HG02981 (cell line): ENCODE measurements at regions not wholly inside any gene's neighbourhood (a gene's known extent, or its start where the extent isn't known, plus 50 kb on each side); places are given as distances from the start of the nearest gene placed in this dataset.
A peak's percentile ranks its signal among the peaks of the same experiment; 100 is the strongest.

Source experiments
- ATAC-seq: cut with Tn5 transposase; IDR thresholded peaks from one replicate; pipeline ENCODE4 v1.9.1; 2021; ENCODE audit warnings: mild to moderate bottlenecking, moderate library complexity; ENCODE audit not compliant: unreplicated experiment

DNA sequence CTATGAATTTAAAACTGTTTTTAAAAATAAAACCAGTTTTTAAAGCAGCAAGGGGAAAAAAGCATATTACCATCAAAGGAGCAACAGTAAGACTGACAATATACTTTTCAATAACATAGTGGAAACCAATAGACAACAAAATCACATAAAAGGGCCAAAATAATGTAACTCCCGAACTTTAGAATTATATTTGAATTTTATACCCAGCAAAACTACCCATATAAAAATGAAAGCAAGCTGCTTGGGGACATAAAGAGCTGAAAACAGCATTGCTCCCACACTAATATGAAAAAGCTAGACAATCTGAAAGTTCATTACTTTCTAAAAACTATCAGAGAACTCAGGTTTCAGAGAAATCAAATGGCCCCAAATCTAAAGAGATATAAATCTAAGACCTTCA lies 199.4 kb upstream of the ARID1B start:
- ATAC-seq: no peak

DNA sequence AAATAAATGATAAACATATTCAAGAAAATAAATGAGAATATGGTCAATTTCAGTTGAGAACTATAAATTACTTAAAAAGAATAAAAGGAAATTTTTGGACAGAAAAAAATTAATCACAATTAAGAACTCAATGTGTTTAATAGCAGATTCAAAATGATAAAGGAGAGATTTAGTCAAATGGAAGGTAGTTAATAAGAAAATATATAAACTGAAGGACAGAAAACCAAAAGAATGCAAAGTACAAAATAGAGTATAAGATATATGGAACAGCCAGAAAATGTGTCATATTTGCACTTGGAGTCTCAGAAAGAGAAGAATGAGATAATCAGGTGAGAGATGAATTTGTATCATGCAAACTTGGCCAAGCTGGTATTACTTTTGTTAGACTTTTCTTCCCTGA lies 201.8 kb upstream of the ARID1B start:
- ATAC-seq: no peak

DNA sequence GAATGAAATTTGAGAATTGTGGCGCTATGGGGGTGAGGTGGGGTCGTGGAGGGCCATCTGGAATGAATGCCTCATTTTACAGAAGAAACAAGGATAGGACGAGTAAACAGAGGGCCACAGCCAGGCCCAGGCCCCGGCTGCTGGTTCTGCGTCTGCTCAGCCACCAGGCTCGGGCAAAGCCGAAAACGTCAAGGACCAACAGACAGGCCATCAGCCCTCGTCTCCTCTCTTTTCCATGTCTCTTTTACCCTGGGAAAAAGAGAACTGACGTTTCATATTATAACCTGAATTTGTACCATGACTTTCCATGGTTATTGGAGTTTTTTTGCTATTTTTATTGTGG lies 212.4 kb upstream of the ARID1B start:
- ATAC-seq: no peak

DNA sequence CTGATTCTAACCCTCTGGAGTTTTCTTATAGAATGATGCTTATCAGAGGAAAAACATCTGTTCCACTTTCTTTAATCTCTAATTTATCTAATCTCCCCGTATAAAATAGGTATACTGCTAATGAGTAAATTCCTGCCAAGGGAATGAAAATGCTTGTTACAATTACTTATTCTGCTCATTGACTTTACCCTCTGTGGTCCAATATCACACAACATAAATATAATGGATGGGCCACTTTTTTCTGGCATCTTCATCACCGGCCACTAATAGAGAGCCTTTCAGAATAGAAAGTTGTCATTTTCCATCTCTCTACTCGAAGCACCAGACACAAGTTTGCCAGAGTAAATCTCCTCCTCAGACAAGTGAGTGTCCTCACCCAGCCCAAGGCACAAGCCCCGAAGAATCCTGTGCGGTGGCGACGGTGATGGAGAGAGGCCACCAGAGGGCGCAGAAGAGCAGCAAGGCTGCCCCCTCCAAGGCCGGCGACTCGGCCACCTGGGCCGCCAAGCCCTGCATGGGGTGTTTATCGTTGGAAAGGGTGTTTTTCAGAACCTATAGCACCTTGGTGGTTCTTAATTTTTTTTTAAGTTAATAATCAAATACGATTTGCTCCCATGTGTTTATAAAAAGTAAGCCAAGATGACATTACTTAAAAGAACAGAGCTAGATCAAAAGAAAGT lies 212.9 kb upstream of the ARID1B start:
- ATAC-seq: peak; percentile 90

DNA sequence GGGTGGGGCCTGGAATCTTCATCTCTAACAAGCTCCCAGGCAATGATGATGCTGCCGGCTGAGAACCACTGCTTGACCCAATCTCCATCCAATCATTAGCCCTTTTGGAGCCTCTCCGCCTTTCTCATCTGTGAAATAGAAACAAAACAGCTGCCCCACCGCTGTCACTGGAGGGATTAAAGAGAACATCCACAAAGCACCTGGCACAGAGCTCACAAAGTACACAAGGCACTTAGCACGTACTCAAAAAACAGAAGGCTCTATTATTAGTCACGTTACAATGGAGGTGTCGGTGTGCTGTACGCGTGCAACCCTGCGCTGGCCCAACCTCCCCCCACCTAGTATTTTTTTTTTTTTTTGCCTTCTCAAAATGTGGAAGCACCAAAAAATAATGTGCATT lies 213.5 kb upstream of the ARID1B start:
- no peak for ATAC-seq

DNA sequence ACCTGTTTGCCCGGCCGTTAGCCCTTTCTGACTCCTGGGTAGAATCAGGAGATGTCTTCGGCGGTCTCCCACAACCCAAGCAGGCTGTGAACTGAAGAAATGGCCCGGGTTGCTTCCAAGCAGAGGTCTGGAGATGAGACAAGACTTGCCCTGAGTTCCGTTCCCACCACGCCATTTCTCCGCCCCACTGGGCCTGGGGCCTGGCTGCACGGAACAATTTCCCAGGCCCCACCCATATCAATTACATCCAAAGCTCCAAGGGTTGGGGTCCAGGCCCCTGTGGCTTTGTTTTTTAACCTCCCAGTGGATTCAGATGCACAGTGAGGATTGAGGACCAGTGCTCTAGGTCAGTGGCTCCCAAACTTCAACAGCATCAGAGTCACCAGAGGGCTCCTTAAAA lies 214.5 kb upstream of the ARID1B start:
- ATAC-seq: no peak

DNA sequence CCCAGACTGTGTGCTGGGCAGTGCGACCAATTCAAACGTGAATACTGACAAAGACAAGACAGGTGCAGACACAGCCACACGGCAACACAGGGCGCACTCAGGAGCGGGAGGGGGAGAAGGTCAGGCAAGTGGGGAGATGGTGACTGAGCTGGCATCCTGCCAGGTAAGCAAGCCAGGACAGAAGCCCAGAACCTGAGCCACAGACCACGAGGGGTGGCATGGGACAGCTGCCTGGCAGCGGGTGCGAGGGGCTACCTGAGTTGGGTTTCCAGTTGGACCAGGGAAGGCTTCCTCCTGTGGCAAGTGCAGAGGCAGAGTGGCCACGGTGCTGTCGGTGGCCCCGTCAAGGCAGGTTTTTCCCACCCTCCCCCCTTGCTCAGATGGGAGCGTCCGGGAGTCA lies 215.2 kb upstream of the ARID1B start:
- no peak for ATAC-seq

DNA sequence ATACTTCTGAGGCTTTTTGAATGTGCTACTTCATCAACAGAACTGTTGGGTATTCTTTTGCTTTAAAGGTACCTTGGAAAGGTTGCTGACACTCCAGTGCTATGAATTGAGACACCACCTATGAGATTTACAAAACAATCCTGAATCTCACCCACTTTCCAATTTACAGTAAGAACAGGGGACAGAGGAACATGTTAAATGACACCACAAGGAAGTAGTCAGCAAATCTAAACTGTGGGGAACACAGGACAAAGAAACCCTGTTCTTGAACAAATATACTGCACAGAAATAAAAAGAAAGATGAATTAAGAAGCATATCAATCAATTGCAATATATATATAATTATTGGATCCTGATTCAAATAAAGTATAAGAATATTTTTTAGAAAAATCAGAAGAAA lies 216.7 kb upstream of the ARID1B start:
- ATAC-seq: no peak

DNA sequence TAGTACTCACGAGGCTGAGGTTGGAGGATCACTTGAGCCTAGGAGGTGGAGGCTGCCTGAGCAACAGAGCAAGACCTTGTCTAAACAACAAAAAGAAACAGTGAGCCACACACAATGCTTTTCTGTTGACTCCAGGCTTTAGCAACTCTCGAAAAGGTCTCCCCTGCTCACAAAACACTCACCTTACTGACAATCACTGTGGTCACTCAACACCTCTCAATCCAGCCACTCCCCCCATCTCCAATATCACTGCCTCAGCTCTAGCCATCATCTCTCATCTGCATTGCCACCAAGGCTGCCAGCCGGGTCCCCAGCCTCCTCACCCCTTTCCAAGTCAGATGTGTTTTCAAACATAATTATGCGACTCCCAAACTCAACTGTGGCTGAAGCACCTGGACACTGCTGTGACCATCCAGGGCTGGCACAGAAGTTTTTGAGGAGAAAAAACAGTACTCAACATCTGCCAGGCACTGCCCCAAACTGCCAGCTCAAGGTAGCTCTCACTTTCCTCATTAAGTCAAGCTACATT lies 218.0 kb upstream of the ARID1B start:
- no peak for ATAC-seq

DNA sequence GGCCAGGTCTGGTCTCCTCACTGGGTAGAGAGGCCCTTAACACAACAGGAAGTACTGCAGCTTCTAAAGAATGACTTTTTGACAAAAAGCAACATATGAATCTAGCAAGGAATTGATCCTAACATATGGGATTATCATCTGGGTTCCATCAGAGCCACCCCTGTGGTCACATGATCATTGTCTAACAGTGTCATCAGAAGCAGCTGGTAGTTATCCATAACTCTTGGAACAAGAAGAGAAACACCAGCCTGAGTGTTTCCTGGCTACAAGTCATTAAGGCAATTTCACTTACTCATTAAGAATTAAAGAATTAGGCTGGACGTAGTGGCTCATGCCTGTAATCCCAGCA lies 219.3 kb upstream of the ARID1B start:
- ATAC-seq: no peak

DNA sequence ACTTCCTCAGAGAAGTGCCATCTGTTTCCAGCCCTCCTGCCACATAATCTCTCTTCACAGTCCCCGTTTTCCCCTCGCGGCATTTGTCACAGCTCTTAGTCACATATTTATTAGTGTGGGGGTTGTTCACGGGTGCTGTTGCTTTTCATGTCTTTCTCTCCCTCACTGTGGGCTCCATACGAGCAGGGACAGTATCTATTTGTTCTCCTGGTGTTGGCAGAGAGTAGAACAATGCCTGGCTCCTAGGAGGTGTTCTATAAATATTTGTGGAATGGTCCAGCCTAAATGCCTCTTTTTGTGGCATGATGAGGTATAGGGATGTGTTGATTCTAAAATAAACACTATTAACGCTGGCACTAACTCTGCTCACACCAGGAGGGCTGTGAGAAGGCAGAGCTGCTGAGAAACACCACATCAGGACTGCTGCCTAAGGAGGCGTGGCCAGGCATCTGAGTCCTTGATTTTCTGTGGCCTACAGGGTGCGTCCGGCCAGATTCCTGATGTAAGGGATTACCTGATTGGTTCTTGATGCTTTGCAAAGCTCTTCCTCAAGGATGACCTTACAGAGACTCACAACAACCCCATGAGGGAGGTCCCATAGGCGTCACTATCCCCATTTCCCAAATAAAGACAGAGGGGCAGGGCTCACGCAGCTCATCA lies 219.8 kb upstream of the ARID1B start:
- ATAC-seq: no peak

DNA sequence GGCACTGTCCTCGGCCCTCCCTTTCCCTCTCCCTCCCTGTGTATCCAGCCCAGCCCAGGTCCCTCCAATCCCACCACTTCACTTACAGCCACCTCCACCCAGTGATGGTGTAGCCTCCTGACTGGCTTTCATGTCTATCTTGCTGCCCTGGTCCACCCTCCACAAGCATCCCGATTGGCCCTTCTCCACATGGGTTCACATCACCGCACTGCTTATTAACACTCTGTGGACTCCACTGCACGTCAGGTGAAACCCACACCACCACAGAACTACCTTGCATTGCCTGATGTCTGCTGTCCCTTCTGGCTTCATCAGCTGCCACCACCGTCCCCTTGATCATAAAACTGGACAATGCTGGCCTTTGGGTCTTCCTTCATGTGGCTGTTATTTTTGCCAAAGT lies 220.4 kb upstream of the ARID1B start:
- ATAC-seq: no peak

DNA sequence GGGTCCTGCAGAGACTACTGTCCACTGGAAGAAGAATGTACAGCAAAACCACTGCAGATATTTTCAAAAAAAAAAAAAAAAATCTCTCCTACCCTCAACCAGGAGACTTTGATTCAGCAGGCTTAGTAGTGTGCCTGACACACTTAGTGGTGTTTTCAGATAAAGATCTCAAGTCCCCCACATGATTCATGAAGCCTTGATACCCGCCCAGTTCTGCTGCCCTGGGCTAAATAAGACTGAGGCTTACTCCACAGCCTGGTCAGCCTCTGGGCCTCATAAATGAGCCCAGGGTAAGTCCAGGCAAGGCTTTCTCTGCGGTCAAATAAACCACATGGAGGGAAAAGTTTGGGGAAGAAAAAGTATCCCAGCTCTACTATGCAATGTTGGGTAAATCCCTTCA lies 222.1 kb upstream of the ARID1B start:
- ATAC-seq: no peak

DNA sequence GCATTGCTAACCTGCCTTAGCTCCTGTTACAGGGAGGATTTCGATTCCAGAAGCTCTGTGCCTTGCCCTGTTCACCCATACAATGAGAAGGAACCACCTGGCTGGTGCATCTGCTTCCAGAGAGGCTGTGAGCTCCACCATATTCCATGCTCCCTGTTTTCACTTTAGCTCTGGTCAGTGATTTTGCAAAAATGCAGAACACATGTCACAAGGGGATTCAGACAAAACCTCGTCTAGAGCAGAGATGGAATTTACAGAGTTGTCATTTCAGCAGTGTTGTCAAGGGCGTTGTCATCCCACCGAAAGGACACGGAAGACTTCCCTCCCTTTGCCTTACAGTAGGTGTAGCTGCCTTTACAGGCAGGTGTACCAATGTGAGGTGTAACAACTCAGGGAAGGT lies 223.0 kb upstream of the ARID1B start:
- ATAC-seq: no peak

DNA sequence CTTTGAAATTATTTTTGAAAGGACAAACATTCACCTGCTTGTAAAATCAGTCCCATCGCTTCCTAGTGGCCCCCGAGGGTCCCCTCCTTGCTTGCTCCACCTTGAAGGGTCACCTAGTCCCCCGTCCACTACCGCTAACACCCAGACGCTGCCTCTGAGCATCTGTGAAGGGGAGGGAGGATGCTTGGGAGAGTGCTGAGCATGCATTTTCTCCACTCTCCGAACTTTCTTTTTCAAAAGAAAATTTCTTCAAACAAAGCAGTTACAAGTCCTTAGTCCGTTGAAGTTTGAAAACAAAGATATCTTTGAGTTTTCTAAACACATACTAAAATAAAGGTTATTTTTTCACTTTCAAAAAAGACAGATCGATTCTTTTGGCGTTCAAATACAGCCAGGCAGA lies 224.3 kb upstream of the ARID1B start:
- ATAC-seq: no peak

DNA sequence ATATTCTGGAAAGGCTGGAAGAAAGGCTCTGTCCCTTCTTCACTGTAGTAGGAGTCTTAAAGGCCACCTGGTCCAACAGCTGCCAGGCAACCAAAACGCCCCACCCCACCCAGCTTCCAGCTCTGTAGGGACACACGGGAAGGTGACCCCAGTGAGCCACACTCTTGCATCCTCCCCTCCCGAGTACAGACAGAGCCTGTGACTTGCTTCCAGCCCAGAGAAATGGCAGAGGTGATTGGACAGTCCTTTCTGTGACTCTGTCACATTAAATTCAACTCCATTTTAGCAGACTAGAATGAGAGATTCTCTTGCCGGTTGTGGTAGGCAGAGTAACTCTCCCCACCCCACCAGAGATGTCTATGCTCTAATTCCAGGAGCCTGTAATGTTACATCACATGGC lies 226.2 kb upstream of the ARID1B start:
- ATAC-seq: no peak

DNA sequence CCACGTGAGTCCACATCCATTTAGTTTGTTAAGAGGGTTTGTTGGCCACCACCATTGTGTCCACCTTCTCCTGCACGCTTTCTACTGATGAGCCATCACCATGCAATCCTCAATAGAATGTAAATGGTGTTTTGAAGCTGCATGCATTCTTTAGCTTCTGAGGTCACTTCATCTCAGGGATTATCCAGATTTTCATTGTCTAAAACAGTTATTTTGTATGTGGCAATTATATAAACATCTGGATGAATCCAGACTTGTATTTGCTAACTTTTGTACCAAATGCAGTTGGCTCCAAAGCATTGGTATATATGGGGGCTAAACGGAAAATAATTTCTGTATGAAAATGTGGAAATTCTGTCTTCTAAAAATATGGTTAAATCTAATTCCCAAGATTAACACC lies 231.2 kb upstream of the ARID1B start:
- ATAC-seq: no peak

DNA sequence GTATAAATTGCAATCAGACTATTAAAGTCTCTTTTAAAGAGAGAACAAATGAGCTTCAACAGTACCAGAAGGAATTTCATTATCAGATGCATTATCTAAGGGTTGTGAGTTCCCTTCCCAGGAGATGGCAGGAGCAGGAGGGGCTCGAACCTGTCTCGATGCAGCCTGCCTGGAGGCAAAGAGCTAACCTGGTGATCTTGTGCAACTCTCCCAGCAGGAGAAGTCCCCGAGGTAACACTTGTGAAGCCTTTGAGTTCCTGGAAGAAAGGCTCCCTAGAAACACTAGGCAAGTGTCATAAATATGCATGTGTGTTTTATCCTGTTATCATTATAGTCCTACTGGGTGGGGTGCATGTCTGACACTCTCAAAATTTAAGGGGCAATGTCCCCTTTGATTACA lies 232.2 kb upstream of the ARID1B start:
- ATAC-seq: no peak

DNA sequence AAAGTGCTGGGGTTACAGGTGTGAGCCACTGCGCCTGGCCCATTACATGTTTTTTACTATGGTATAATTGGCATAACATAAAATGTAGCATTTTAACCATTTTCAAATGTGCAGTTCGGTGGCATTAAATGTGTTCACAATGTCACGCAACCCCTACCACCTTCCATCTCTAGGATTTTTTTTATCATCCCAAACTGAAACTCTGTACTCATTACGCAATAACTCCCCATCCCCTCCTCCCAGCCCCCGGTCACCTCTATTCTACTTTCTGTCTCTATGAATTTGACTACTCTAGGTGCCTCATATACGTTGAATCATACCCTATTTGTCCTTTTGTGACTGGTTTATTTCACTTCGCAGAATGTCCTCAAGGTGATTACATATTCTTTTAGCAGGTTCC lies 233.1 kb upstream of the ARID1B start:
- no peak for ATAC-seq

DNA sequence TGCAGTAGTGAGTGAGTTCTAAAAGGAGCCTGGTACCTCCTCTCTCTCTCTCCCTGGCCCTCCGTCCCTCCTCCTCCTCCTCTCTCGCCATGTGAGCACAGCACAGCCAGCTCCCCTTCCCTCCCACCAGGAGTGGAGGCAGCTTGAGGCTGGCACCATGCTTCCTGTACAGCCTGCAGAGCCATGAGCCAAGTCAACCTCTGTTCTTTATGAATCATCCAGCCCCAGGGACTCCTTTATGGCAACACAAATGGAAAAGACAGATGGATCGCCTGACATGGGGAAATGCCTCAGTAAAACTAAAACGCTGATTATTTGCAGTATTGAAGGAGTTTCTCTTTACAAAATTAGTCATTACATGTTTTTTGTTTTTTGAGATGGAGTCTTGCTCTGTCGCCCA lies 233.7 kb upstream of the ARID1B start:
- ATAC-seq: no peak

DNA sequence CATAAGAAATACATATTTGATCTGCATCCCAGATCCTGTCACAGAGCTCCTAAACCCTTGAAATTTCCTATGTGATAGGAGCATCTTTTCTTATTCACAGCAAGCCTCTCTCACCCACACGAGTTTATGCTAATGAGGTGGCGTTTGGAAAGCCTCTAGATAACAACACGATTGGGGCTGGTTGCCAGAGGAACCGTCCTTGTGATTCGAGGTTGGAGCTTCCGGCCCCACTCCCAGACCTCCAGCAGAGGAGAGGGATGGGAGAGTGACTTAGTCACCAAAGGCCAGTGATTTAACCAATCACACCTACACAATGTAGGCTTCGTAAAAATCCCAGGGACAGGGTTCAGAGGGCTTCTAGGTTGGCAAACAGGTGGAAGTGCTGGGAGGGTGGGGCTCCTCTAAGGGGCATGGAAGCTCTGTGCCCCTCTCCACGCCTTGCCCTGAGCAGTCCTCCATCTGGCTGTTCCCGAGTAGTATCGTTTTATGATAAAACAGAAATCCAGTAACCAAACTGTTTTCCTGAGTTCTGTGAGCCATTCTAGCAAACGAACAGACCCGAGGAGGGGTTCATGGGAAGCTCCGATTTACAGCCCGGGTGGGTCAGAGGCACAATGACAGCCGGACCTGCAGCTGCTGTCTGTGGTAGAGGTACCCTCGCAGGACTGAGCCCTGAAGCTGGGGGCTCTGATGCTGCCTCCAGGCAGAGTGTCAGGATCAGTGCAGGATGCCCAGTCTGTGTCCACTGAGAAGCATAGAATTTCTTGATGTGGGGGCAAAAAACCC lies 238.1 kb upstream of the ARID1B start:
- ATAC-seq: no peak

DNA sequence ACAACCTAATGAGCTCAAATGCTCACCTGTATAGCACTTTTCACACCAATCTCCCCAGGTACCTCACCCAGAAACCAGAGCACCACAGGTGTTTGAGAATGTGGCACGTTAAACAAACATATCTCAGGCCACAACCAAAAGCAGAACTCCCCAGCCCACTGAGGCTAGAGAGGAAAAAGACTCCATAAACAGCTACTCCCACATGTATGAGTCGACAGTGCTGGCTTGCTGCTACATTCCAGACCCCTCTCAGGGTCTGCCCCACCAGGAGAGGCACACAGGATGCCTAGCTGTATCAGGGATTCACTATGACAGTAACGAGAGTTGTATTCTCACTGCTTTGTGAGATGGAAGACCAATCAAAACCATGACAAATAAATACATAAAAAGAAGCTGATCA lies 242.6 kb upstream of the ARID1B start:
- ATAC-seq: no peak
